HEK293 (cell line): ENCODE measurements at regions not wholly inside any gene's neighbourhood (a gene's known extent, or its start where the extent isn't known, plus 50 kb on each side); places are given as distances from the start of the nearest gene placed in this dataset.

ENCODE experiments used
- CTCF ChIA-PET: fragments of 350-600 bp; formaldehyde crosslinking; extraction: SDS; loops from one replicate; lab custom pipeline; 2021; ENCODE audit warnings: antibody characterized with exemption; lab: Yijun Ruan, JAX
- POLR2A ChIA-PET: fragments of 300-600 bp; formaldehyde crosslinking; extraction: SDS; loops from one replicate; lab custom pipeline; 2020; ENCODE audit warnings: antibody characterized with exemption, inconsistent platforms; lab: Yijun Ruan, JAX
- H3K27ac ChIP-seq: fragments of 200-500 bp; sonication (Bioruptor generic); 2 replicates; pipeline ENCODE4 v1.5.1; 2014; ENCODE audit warnings: low read depth, low read length, control low read depth, inconsistent platforms; ENCODE audit errors: extremely low read depth
- H3K36me3 ChIP-seq, 2 experiments: fragments of 200-500 bp in 1 of 2; sonication (Bioruptor generic) in 1 of 2; 1 replicate in 1 of 2; 2 replicates in 1 of 2; pipeline ENCODE4 v1.5.1; 2014 to 2017; ENCODE audit warnings: inconsistent platforms in 2 of 2, low read length in 2 of 2; ENCODE audit not compliant: control insufficient read depth in 2 of 2, insufficient read depth in 1 of 2
- H3K4me1 ChIP-seq: fragments of 200-500 bp; sonication (Bioruptor generic); 2 replicates; pipeline ENCODE4 v1.5.1; 2014; ENCODE audit warnings: mild to moderate bottlenecking, low read length, inconsistent platforms; ENCODE audit not compliant: control insufficient read depth, insufficient read depth
- H3K4me3 ChIP-seq: 2 replicates; pipeline ENCODE4 v1.5.1; 2011; ENCODE audit warnings: low read depth, mild to moderate bottlenecking, control low read depth, low read length, moderate library complexity
- H3K9me3 ChIP-seq: fragments of 200-500 bp; sonication (Bioruptor generic); 2 replicates; pipeline ENCODE4 v1.5.1; 2014; ENCODE audit warnings: low read depth, low read length, inconsistent platforms; ENCODE audit not compliant: control insufficient read depth, insufficient read depth
- BCL11A ChIP-seq: fragments of 450-650 bp; formaldehyde crosslinking; IDR thresholded peaks from 2 replicates; pipeline ENCODE4 v1.5.1; 2016; ENCODE audit warnings: low read depth, missing biosample characterization, missing genetic modification characterization
- FEZF1 ChIP-seq: fragments of 450-650 bp; formaldehyde crosslinking; IDR thresholded peaks from 2 replicates; pipeline ENCODE4 v1.5.1; 2016; ENCODE audit warnings: missing biosample characterization, missing genetic modification characterization
- KLF10 ChIP-seq: fragments of 450-650 bp; IDR thresholded peaks from 2 replicates; pipeline ENCODE4 v1.5.1; 2018; ENCODE audit warnings: missing biosample characterization, mild to moderate bottlenecking, missing genetic modification characterization
- KLF8 ChIP-seq: fragments of 450-650 bp; formaldehyde crosslinking; IDR thresholded peaks from 2 replicates; pipeline ENCODE4 v1.5.1; 2016; ENCODE audit warnings: missing biosample characterization, missing genetic modification characterization
- SETDB1 ChIP-seq: IDR thresholded peaks from one replicate; pipeline ENCODE4 v1.6.1; 2017; ENCODE audit warnings: mild to moderate bottlenecking, low read length, moderate library complexity, mixed read lengths; ENCODE audit not compliant: insufficient read length
- SP2 ChIP-seq: fragments of 450-650 bp; formaldehyde crosslinking; IDR thresholded peaks from 2 replicates; pipeline ENCODE4 v1.5.1; 2016; ENCODE audit warnings: missing biosample characterization, missing genetic modification characterization
- TRIM28 ChIP-seq: IDR thresholded peaks from 2 replicates; pipeline ENCODE4 v1.6.1; 2011; ENCODE audit warnings: low read length, control low read depth, borderline replicate concordance
- YY2 ChIP-seq: fragments of 450-650 bp; formaldehyde crosslinking; IDR thresholded peaks from 2 replicates; pipeline ENCODE4 v1.5.1; 2016; ENCODE audit warnings: missing biosample characterization, missing genetic modification characterization
- ZNF184 ChIP-seq: fragments of 450-650 bp; IDR thresholded peaks from 2 replicates; pipeline ENCODE4 v1.5.1; 2018; ENCODE audit warnings: missing biosample characterization, mild to moderate bottlenecking, missing genetic modification characterization
- ZNF248 ChIP-seq: fragments of 450-650 bp; formaldehyde crosslinking; IDR thresholded peaks from 2 replicates; pipeline ENCODE4 v1.5.1; 2017; ENCODE audit warnings: missing biosample characterization, missing genetic modification characterization
- ZNF274 ChIP-seq, 2 experiments: fragments of 200-500 bp in 1 of 2; fragments of 450-650 bp in 1 of 2; sonication (Bioruptor generic) in 1 of 2; formaldehyde crosslinking in 1 of 2; IDR thresholded peaks; 2 replicates each; pipeline versions ENCODE4 v1.5.1 to v1.6.1; 2014 to 2016; ENCODE audit warnings: borderline replicate concordance in 1 of 2, inconsistent platforms in 1 of 2, low read length in 1 of 2, missing biosample characterization in 1 of 2, missing genetic modification characterization in 1 of 2
- ZNF302 ChIP-seq: fragments of 450-650 bp; formaldehyde crosslinking; IDR thresholded peaks from 2 replicates; pipeline ENCODE4 v1.5.1; 2016; ENCODE audit warnings: missing biosample characterization, missing genetic modification characterization, low read depth
- ZNF423 ChIP-seq: fragments of 450-650 bp; formaldehyde crosslinking; IDR thresholded peaks from 2 replicates; pipeline ENCODE4 v1.5.1; 2016; ENCODE audit warnings: missing biosample characterization, missing genetic modification characterization
- ZNF473 ChIP-seq: fragments of 450-650 bp; formaldehyde crosslinking; IDR thresholded peaks from 2 replicates; pipeline ENCODE4 v1.5.1; 2017; ENCODE audit warnings: missing biosample characterization, missing genetic modification characterization
- ZNF585B ChIP-seq: fragments of 450-650 bp; formaldehyde crosslinking; IDR thresholded peaks from 2 replicates; pipeline ENCODE4 v1.5.1; 2016; ENCODE audit warnings: missing biosample characterization, missing genetic modification characterization
- ZNF791 ChIP-seq: fragments of 450-650 bp; formaldehyde crosslinking; IDR thresholded peaks from 2 replicates; pipeline ENCODE4 v1.5.1; 2016; ENCODE audit warnings: missing biosample characterization, missing genetic modification characterization
- TF ChIP-seq, protein P1 (sequence below): fragments of 450-650 bp; formaldehyde crosslinking; IDR thresholded peaks from 2 replicates; pipeline ENCODE4 v1.5.1; 2016; ENCODE audit warnings: missing biosample characterization, missing genetic modification characterization
- TF ChIP-seq, protein P2 (sequence below): fragments of 450-650 bp; formaldehyde crosslinking; IDR thresholded peaks from 2 replicates; pipeline ENCODE4 v1.5.1; 2017; ENCODE audit warnings: missing biosample characterization, missing genetic modification characterization
- TF ChIP-seq, protein P3 (sequence below): fragments of 450-650 bp; formaldehyde crosslinking; IDR thresholded peaks from 2 replicates; pipeline ENCODE4 v1.5.1; 2016; ENCODE audit warnings: missing biosample characterization, missing genetic modification characterization
- TF ChIP-seq, protein P4 (sequence below): fragments of 450-650 bp; formaldehyde crosslinking; IDR thresholded peaks from 2 replicates; pipeline ENCODE4 v1.5.1; 2017; ENCODE audit warnings: missing biosample characterization, missing genetic modification characterization
- TF ChIP-seq, protein P5 (sequence below): fragments of 450-650 bp; formaldehyde crosslinking; IDR thresholded peaks from 2 replicates; pipeline ENCODE4 v1.5.1; 2016; ENCODE audit warnings: missing biosample characterization, missing genetic modification characterization

DNA sequence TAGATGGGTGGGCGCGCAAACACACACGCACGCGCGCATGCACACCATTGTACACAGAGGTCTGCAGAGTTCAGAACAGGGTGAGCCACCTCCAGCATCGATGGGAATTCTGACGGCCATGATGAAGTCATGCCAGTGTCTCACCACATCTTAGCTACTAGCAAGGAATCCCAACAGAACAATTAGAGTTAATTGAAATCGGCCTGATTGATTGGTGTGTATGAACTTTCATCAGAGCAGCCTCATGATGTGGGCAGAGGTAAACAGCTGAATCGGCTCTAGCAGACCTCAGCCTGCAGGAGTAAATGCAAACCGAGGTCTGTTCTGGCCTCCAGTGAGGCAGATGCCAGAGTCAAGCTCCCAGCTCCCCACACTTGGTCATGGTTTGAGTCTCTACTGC lies 200.6 kb downstream of the CBLN1 start (continued):
- TF ChIP-seq, protein P1, sequence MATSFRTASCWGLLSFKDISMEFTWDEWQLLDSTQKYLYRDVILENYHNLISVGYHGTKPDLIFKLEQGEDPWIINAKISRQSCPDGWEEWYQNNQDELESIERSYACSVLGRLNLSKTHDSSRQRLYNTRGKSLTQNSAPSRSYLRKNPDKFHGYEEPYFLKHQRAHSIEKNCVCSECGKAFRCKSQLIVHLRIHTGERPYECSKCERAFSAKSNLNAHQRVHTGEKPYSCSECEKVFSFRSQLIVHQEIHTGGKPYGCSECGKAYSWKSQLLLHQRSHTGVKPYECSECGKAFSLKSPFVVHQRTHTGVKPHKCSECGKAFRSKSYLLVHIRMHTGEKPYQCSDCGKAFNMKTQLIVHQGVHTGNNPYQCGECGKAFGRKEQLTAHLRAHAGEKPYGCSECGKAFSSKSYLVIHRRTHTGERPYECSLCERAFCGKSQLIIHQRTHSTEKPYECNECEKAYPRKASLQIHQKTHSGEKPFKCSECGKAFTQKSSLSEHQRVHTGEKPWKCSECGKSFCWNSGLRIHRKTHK = no peak
- no peak for TF ChIP-seq ZNF585B

DNA sequence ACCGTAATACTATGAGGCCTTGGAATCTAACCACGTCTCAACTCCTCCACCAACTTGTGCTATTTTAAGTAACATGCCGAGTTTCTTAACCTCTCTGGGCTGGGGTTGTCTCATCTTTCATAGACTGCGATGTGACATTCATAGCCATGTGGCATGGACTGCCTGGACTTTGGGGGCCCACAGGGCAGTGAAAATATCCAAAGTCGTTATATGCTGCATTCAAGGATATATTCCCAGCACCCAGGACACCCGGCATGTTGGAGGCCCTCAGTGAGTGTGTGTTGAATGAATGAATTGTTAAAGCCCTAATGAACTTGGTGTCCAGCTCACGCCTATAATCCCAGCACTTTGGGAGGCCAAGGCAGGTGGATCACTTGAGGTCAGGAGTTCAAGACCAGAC lies 203.1 kb downstream of the CBLN1 start:
- TF ChIP-seq ZNF248 (tag by site-specific recombination) (no peak), ZNF302 (no peak), YY2 (tag by site-specific recombination) (no peak), ZNF184 (tag by site-specific recombination) (no peak), ZNF473 (no peak), SP2 (tag by site-specific recombination) (no peak), FEZF1 (tag by site-specific recombination) (no peak), ZNF791 (tag by site-specific recombination) (no peak), TRIM28 (no peak), KLF10 (no peak)
- TF ChIP-seq, protein P2, sequence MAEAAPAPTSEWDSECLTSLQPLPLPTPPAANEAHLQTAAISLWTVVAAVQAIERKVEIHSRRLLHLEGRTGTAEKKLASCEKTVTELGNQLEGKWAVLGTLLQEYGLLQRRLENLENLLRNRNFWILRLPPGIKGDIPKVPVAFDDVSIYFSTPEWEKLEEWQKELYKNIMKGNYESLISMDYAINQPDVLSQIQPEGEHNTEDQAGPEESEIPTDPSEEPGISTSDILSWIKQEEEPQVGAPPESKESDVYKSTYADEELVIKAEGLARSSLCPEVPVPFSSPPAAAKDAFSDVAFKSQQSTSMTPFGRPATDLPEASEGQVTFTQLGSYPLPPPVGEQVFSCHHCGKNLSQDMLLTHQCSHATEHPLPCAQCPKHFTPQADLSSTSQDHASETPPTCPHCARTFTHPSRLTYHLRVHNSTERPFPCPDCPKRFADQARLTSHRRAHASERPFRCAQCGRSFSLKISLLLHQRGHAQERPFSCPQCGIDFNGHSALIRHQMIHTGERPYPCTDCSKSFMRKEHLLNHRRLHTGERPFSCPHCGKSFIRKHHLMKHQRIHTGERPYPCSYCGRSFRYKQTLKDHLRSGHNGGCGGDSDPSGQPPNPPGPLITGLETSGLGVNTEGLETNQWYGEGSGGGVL (tag by site-specific recombination) = no peak
- TF ChIP-seq, protein P3, sequence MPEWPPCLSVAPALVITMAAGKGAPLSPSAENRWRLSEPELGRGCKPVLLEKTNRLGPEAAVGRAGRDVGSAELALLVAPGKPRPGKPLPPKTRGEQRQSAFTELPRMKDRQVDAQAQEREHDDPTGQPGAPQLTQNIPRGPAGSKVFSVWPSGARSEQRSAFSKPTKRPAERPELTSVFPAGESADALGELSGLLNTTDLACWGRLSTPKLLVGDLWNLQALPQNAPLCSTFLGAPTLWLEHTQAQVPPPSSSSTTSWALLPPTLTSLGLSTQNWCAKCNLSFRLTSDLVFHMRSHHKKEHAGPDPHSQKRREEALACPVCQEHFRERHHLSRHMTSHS (tag by site-specific recombination) = no peak
- H3K9me3 ChIP-seq = no peaks in the 10 kb centered on the region; the same call in 1 of the 2 replicates
- H3K36me3 ChIP-seq = no peaks in the 10 kb centered on the region
- H3K4me3 ChIP-seq = no peak overlapping the region
- no peak overlapping the region for H3K27ac ChIP-seq
- ChIA-PET CTCF (no interaction called here), POLR2A (no interaction called here)
- H3K4me1 ChIP-seq = no peaks in the 10 kb centered on the region

DNA sequence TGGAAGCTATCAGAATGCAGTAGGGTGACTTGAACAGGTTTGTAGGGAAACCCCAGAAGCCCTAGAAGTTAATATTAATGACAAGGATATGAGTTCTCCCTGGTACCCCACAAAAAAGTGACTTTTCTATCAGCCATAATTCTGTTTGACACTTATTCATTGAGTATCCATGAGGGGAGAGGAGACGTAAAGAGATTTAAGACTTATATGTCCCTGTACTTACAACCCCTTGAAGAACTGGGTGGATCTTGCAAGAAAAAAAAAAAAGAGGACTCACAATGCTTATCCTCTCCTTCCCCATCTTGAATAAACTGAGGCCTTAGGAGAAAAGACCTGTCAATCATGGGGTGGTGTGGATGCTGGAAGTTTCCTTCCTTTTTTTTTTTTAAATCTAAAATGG lies 203.5 kb downstream of the CBLN1 start:
- CTCF ChIA-PET = interaction anchor here (0.7 kb wide), 1 partner anchor 674 kb away, joined by 4 read pairs; no protein-coding TSS in a partner anchor
- H3K27ac ChIP-seq = no peak overlapping the region
- POLR2A ChIA-PET = no interaction called here
- TF ChIP-seq ZNF585B (no peak), ZNF423 (no peak), SETDB1 (peak; percentile 64), ZNF274 (IDR thresholded peaks at IDR 0.05; ENCODE audit: low read length) (no peak), ZNF274 (tag by site-specific recombination; IDR thresholded peaks at IDR 0.05; ENCODE audit: borderline replicate concordance) (peak; percentile 77; the same call in 1 of the 2 replicates), KLF8 (tag by site-specific recombination) (no peak), BCL11A (tag by site-specific recombination) (no peak)
- TF ChIP-seq, protein P4, sequence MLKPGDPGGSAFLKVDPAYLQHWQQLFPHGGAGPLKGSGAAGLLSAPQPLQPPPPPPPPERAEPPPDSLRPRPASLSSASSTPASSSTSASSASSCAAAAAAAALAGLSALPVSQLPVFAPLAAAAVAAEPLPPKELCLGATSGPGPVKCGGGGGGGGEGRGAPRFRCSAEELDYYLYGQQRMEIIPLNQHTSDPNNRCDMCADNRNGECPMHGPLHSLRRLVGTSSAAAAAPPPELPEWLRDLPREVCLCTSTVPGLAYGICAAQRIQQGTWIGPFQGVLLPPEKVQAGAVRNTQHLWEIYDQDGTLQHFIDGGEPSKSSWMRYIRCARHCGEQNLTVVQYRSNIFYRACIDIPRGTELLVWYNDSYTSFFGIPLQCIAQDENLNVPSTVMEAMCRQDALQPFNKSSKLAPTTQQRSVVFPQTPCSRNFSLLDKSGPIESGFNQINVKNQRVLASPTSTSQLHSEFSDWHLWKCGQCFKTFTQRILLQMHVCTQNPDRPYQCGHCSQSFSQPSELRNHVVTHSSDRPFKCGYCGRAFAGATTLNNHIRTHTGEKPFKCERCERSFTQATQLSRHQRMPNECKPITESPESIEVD = no peak
- TF ChIP-seq, protein P5, sequence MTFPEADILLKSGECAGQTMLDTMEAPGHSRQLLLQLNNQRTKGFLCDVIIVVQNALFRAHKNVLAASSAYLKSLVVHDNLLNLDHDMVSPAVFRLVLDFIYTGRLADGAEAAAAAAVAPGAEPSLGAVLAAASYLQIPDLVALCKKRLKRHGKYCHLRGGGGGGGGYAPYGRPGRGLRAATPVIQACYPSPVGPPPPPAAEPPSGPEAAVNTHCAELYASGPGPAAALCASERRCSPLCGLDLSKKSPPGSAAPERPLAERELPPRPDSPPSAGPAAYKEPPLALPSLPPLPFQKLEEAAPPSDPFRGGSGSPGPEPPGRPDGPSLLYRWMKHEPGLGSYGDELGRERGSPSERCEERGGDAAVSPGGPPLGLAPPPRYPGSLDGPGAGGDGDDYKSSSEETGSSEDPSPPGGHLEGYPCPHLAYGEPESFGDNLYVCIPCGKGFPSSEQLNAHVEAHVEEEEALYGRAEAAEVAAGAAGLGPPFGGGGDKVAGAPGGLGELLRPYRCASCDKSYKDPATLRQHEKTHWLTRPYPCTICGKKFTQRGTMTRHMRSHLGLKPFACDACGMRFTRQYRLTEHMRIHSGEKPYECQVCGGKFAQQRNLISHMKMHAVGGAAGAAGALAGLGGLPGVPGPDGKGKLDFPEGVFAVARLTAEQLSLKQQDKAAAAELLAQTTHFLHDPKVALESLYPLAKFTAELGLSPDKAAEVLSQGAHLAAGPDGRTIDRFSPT (tag by site-specific recombination) = no peak
- TF ChIP-seq, all 188 proteins: peak for 2
- Histone ChIP-seq H3K36me3 (no peaks in the 10 kb centered on the region), H3K4me1 (no peaks in the 10 kb centered on the region), H3K9me3 (no peaks in the 10 kb centered on the region; the same call in 1 of the 2 replicates), H3K4me3 (no peak overlapping the region)
